GM12872 (cell line): ENCODE measurements at regions not wholly inside any gene's neighbourhood (a gene's known extent, or its start where the extent isn't known, plus 50 kb on each side); places are given as distances from the start of the nearest gene placed in this dataset.

Source experiments
- TF ChIP-seq, protein P1 (sequence below): IDR thresholded peaks from 3 replicates; pipeline ENCODE4 v1.5.1; 2011; ENCODE audit warnings: low read depth, mild to moderate bottlenecking, low read length, moderate library complexity; ENCODE audit not compliant: insufficient read depth

DNA sequence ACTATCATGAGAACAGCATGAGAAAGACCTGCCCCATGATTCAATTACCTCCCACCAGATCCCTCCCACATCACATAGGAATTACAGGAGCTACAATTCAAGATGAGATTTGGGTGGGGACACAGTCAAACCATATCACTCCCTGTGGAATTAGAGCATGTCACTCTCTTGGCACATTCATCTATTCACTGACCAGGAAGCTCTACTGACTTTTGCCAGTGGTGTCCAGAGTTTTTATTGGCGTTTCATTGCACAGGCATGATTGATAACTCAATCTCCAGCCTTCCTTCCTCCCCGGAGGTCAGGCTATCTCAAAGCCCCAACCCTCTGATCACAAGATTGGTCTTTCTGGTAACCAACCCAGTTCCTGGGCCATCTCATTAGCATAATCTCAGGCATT lies 478.9 kb upstream of the NRP1 start:
- TF ChIP-seq, protein P1, sequence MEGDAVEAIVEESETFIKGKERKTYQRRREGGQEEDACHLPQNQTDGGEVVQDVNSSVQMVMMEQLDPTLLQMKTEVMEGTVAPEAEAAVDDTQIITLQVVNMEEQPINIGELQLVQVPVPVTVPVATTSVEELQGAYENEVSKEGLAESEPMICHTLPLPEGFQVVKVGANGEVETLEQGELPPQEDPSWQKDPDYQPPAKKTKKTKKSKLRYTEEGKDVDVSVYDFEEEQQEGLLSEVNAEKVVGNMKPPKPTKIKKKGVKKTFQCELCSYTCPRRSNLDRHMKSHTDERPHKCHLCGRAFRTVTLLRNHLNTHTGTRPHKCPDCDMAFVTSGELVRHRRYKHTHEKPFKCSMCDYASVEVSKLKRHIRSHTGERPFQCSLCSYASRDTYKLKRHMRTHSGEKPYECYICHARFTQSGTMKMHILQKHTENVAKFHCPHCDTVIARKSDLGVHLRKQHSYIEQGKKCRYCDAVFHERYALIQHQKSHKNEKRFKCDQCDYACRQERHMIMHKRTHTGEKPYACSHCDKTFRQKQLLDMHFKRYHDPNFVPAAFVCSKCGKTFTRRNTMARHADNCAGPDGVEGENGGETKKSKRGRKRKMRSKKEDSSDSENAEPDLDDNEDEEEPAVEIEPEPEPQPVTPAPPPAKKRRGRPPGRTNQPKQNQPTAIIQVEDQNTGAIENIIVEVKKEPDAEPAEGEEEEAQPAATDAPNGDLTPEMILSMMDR = no peak

DNA sequence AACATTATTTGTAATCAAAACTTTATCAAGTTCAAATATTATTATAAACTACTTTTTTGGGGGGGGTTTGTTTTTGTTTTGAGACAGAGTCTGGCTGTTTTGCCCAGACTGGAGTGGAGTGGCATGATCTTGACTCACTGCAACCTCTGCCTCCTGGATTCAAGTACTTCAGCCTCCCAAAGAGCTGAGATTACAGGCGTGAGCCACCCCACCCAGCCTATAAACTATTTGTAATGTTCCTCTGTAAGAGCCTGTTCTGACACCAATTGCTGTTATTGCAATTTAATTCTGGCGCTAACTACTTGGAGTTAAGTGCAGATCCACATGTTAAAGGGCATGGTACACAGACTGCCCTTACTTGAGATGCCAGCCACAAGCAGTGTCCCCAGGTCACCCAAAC lies 478.1 kb upstream of the NRP1 start:
- TF ChIP-seq, protein P1 = no peak

DNA sequence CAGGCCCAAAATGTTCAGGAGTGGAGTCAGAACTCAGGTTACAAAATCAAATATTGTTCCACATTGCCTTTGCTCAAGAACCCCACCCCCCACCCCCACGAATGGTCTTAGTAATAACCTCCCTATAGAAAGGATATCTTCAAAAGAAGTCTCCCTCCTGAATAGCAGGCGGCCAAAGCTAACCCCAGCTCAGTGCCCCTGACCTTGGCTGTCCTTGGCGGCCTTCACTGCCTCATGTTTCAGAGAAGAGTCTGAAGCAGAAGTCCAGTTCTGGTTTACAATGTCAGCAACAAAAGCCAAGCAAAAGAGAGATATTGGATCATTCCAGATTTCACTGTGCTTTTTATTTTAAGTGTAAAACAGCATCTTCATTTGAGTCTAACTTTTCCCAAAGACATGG lies 476.5 kb upstream of the NRP1 start:
- TF ChIP-seq, protein P1 = no peak

DNA sequence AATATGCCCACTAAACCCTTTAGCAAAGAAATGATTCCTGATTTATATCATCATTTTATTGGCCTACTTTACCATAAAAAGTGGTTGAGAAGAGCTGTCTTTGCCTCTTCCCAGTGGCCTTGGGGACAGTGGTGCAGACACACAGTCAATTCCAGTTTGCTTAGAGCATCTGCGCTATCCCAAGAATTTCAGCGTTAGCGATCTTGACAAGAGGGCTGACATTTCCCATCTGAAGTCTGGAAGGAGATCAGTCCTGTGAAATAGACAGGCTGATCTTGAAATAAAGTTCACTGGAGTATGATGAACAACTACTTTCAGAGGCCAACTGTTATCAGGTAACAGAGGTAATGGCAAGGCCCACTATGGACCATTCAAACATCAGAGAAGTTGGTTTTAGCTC lies 475.3 kb upstream of the NRP1 start:
- TF ChIP-seq, protein P1 = no peak

DNA sequence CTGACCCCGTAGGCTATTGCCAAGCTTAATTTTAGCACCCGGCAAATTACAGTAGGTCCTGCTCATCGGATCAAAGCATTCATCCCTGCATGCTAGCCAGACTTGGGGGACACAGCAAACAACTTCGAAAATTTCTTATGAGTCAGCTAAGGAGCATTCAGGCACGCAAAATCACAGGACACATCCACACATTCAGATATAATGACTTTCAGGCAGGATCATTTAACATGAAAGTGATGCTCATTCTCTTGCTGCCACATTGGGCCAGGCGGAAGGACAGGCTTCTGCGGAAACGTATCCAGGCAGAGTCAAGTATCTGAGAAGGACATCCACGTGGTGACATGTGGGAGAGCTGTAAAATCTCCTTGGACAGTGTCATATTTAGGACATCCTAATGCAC lies 474.0 kb upstream of the NRP1 start:
- TF ChIP-seq, protein P1 = no peak

DNA sequence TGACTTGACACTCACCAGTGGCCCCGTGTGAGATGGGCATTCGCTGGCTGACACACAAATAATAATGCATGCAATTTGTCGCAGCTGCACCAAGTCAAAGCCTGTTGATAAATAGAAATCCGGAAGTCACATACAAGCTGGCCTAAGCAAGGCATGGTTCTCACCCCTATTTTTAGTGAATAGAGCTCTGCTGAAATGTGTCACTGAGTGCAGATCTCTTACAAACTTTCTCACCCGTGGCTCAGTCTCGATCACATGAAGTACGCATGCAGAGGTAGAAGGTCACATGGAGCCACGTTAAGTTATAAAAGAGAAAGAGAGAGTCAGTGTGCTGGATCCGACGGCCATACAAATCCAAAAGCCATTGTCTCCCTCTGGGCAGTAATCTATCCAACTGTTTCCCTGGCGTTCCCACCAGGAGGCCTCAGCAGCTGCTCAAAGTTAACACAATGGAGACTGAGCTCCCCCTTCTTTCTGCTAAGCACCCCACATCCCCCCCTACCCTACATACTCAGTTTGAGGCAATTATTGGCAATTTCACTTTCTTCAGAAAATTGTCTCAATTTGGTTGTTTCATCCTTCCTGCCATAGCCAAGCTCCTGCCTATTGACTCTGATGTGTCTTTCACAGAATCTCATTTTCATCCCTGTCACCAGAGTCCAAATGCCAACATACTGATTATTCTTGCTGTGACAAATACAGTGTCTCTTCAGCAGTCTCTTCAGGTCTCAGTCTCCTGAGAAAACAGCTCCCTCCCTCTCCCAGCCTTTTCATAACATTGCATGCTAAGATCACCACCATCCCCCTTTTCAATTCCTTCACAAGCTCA lies 473.3 kb upstream of the NRP1 start:
- TF ChIP-seq, protein P1 = no peak

DNA sequence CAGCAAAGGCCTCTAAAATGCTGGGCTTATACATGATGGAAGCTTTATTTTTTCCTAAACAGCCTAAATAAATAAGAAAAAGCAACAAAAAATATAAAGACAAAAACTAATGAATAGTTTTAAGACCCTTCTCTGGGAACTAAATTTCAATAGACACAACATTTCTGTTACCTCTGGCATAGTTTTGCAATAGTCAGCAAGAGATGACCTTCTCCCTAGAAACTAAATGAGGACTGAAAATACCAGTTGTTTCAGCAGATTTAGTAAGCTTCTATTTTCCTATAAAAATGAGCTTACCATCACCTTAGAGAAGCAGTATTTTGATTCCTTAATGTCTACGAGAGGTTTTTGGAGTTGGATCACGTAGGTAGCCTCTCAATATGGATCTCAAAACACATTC lies 471.4 kb upstream of the NRP1 start:
- TF ChIP-seq, protein P1 = no peak
